SH-SY5Y (cell line): ENCODE measurements at regions not wholly inside any gene's neighbourhood (a gene's known extent, or its start where the extent isn't known, plus 50 kb on each side); places are given as distances from the start of the nearest gene placed in this dataset.

Source experiments
- GATA2 ChIP-seq: IDR thresholded peaks from 2 replicates; pipeline ENCODE4 v1.6.1; 2011; ENCODE audit warnings: mild to moderate bottlenecking, low read depth, low read length
- GATA3 ChIP-seq: IDR thresholded peaks from 2 replicates; pipeline ENCODE4 v1.6.1; 2011; ENCODE audit warnings: low read depth, mild to moderate bottlenecking, low read length, moderate library complexity

DNA sequence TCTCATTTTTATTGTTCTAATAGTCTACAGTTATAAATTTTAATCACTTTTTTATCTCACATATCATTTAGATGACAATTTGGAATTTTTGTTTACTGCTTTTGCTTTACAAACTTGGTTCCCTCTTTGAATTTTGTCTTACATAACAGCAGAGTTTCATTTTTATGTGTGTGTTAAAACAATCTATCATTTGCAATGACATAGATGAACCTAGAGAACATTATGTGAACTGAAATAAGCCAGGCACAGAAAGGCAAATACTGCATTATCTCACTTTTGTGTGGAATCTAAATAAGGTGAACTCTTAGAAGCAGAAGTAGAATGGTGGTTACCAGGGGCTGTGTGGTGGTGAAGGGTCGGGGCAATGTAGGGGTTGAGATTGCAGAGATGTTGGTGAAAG, 170.7 kb downstream of the GASK1B start:
- TF ChIP-seq GATA2 (no peak), GATA3 (no peak)
